Activated CD4-positive, CD25-positive, alpha-beta regulatory T cell treated with anti-CD3 and anti-CD28 coated beads, Interleukin-2, amount 50 U/mL, for 72 hours (primary cell): ENCODE measurements at regions not wholly inside any gene's neighbourhood (a gene's known extent, or its start where the extent isn't known, plus 50 kb on each side); places are given as distances from the start of the nearest gene placed in this dataset.
A peak's percentile ranks its signal among the peaks of the same experiment; 100 is the strongest.

Experiments
- DNase-seq: peaks from one replicate; pipeline ENCODE4 v3.0.0; 2021

- no peak for DNase-seq
Measured at GRCh38 chr17:77763575-77763974, 194.9 kb upstream of the TNRC6C start.

GRCh38 chr17:77765292-77765691 is 193.2 kb upstream of the TNRC6C start:
- DNase-seq, result no peak

GRCh38 chr17:77767148-77767547 is 191.4 kb upstream of the TNRC6C start:
- no peak for DNase-seq

GRCh38 chr17:77768248-77768852 is 190.2 kb upstream of the TNRC6C start:
- DNase-seq, result no peak

GRCh38 chr17:77769215-77769614 is 189.3 kb upstream of the TNRC6C start:
- no peak for DNase-seq

GRCh38 chr17:77769762-77770161 is 188.7 kb upstream of the TNRC6C start:
- DNase-seq, result no peak

- DNase-seq, result no peak
Measured at GRCh38 chr17:77770331-77771105, 188.0 kb upstream of the TNRC6C start.

GRCh38 chr17:77771145-77771544 is 187.4 kb upstream of the TNRC6C start:
- DNase-seq, result no peak

GRCh38 chr17:77771587-77771986 is 186.9 kb upstream of the TNRC6C start:
- no peak for DNase-seq

GRCh38 chr17:77771998-77772397 is 186.5 kb upstream of the TNRC6C start:
- no peak for DNase-seq

GRCh38 chr17:77772461-77772897 is 186.0 kb upstream of the TNRC6C start:
- DNase-seq, result peak; percentile 57

- no peak for DNase-seq
Measured at GRCh38 chr17:77772899-77773358, 185.6 kb upstream of the TNRC6C start.

- no peak for DNase-seq
Measured at GRCh38 chr17:77774182-77774581, 184.3 kb upstream of the TNRC6C start.

GRCh38 chr17:77778636-77779489 is 179.6 kb upstream of the TNRC6C start:
- no peak for DNase-seq

GRCh38 chr17:77779711-77780539 is 178.6 kb upstream of the TNRC6C start:
- no peak for DNase-seq

- DNase-seq, result no peak
Measured at GRCh38 chr17:77781536-77781935, 177.0 kb upstream of the TNRC6C start.

- no peak for DNase-seq
Measured at GRCh38 chr17:77782201-77782600, 176.3 kb upstream of the TNRC6C start.

GRCh38 chr17:77782611-77783010 is 175.9 kb upstream of the TNRC6C start:
- no peak for DNase-seq

GRCh38 chr17:77783991-77784820 is 174.3 kb upstream of the TNRC6C start:
- peak; percentile 57 for DNase-seq

GRCh38 chr17:77785312-77785905 is 173.1 kb upstream of the TNRC6C start:
- no peak for DNase-seq

- no peak for DNase-seq
Measured at GRCh38 chr17:77786090-77786489, 172.4 kb upstream of the TNRC6C start.
